Activated CD8-positive, alpha-beta T cell treated with anti-CD3 and anti-CD28 coated beads, Interleukin-2, amount 10 ng/mL, durations not matched to agents 7 days and 5 days (primary cell): ENCODE measurements at regions not wholly inside any gene's neighbourhood (a gene's known extent, or its start where the extent isn't known, plus 50 kb on each side); places are given as distances from the start of the nearest gene placed in this dataset.

Experiments used
- ATAC-seq: fragments of 150-1000 bp; cut with Tn5 transposase; one replicate; pipeline ENCODE4 v1.10.0; 2021; ENCODE audit warnings: moderate library complexity
- CTCF ChIA-PET: fragments of 350-600 bp; sonication (Branson Sonifier 250); formaldehyde crosslinking; loops from one replicate; lab custom pipeline; 2021; ENCODE audit warnings: antibody characterized with exemption; lab: Charles Lee
- POLR2A ChIA-PET: fragments of 350-600 bp; sonication (Branson Sonifier 250); formaldehyde crosslinking; loops from one replicate; lab custom pipeline; 2021; ENCODE audit warnings: antibody characterized with exemption; lab: Charles Lee
- DNase-seq: peaks from one replicate; pipeline ENCODE4 v3.0.0-alpha.2; 2020
- H3K27ac Mint-ChIP-seq: one replicate; pipeline ENCODE4 v1.8.0; 2021; ENCODE audit warnings: mild to moderate bottlenecking, mixed read lengths
- H3K27me3 Mint-ChIP-seq: one replicate; pipeline ENCODE4 v1.8.0; 2021; ENCODE audit warnings: low read depth, mixed read lengths
- H3K36me3 Mint-ChIP-seq: one replicate; pipeline ENCODE4 v1.8.0; 2021; ENCODE audit warnings: low read depth, mixed read lengths
- H3K4me1 Mint-ChIP-seq: one replicate; pipeline ENCODE4 v1.8.0; 2021; ENCODE audit warnings: low read depth, mixed read lengths
- H3K4me3 Mint-ChIP-seq: one replicate; pipeline ENCODE4 v1.8.0; 2021; ENCODE audit warnings: mild to moderate bottlenecking, mixed read lengths
- H3K9me3 Mint-ChIP-seq: one replicate; pipeline ENCODE4 v1.8.0; 2022; ENCODE audit warnings: mixed read lengths; ENCODE audit not compliant: insufficient read depth

DNA sequence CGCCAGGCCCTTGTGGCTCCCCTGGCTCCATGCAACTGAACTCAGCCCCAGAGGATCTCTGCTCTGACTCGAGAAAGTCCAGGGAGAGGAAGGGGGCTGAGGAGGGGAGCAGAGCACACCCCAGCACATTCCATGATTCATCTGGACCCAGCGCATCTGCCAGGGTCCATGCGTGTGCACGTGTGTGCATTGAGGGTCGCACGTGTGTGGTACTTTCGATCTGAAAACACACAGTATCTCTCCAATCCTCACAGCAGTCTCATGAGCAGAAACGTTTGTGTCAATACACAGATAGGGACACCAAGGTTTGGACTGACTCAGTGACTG, 146.4 kb upstream of the ID2 start:
- ChIA-PET POLR2A (no interaction called here), CTCF (no interaction called here)
- DNase-seq (no peak), ATAC-seq (no peak)
- no peak overlapping the region for H3K27ac Mint-ChIP-seq
- peaks cover 18% of the 10 kb centered on the region for H3K36me3 Mint-ChIP-seq
- no peak overlapping the region for H3K4me3 Mint-ChIP-seq
- H3K4me1 Mint-ChIP-seq: peaks cover 52% of the 10 kb centered on the region
- H3K27me3 Mint-ChIP-seq: no peaks in the 10 kb centered on the region
- peaks cover 19% of the 10 kb centered on the region for H3K9me3 Mint-ChIP-seq

DNA sequence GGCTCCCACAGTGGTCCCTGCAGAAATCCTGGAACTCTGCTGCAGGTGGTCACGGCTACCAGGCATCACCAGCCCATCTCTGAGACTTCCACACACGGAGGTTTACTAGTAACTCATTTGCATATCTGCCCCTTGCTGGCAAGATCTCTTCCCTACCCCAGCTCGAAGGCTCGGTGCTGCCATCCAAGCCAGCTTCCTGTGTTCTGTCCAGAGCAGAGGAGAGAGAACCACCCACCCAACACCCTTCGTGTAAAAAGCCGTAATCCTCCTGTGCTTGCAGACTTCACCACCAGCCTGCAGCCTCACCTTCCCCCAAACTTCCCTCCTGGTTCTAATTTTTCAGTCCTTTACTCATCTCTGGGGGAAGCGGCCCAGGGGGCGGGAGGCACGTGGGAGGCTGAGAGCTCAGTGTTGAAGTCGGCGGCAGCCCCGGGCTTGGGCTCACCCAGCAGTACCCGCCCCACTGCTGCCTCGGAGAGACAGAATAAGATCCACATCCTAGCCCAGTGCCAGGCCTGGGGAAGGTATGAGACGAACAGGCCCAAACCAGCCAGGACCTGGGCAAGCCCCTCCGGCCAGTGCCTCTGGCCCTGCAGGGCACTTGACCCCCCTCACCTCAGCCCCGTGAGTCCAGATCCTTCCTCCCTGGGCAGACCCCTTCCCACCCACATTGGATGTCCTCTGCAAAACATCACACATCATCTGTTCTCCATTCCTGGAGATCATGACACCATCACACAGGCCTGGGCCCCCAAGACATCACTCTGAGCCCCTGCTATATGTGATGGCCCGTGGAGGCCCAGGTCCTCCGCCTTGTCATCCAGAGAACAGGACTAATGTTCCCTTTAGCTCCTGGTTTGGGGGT, 145.8 kb upstream of the ID2 start:
- peak overlapping the region; percentile 83 for H3K27ac Mint-ChIP-seq
- H3K9me3 Mint-ChIP-seq: peaks cover 13% of the 10 kb centered on the region
- ChIA-PET CTCF (interaction anchor here (1.7 kb wide), 1 partner anchor 10 kb away, joined by 4 read pairs; no protein-coding TSS in a partner anchor), POLR2A (no interaction called here)
- no peaks in the 10 kb centered on the region for H3K27me3 Mint-ChIP-seq
- DNase-seq (no peak), ATAC-seq (no peak)
- no peak overlapping the region for H3K4me3 Mint-ChIP-seq
- peaks cover 13% of the 10 kb centered on the region for H3K36me3 Mint-ChIP-seq
- peaks cover 58% of the 10 kb centered on the region for H3K4me1 Mint-ChIP-seq

GRCh38 chr2:8536686-8537561, 144.9 kb upstream of the ID2 start:
- peaks cover 4% of the 10 kb centered on the region for H3K9me3 Mint-ChIP-seq
- no peaks in the 10 kb centered on the region for H3K27me3 Mint-ChIP-seq
- ChIA-PET POLR2A (interaction anchor here (1.5 to 2.0 kb wide), 2 partner anchors 12 to 22 kb away, joined by 5 to 8 read pairs; no protein-coding TSS in a partner anchor), CTCF (interaction anchor here (1.7 kb wide), 1 partner anchor 11 kb away, joined by 4 read pairs; no protein-coding TSS in a partner anchor)
- H3K27ac Mint-ChIP-seq: peak overlapping the region; percentile 83
- H3K36me3 Mint-ChIP-seq: peaks cover 9% of the 10 kb centered on the region
- DNase-seq (no peak), ATAC-seq (no peak)
- H3K4me1 Mint-ChIP-seq: peaks cover 67% of the 10 kb centered on the region
- H3K4me3 Mint-ChIP-seq: no peak overlapping the region

DNA sequence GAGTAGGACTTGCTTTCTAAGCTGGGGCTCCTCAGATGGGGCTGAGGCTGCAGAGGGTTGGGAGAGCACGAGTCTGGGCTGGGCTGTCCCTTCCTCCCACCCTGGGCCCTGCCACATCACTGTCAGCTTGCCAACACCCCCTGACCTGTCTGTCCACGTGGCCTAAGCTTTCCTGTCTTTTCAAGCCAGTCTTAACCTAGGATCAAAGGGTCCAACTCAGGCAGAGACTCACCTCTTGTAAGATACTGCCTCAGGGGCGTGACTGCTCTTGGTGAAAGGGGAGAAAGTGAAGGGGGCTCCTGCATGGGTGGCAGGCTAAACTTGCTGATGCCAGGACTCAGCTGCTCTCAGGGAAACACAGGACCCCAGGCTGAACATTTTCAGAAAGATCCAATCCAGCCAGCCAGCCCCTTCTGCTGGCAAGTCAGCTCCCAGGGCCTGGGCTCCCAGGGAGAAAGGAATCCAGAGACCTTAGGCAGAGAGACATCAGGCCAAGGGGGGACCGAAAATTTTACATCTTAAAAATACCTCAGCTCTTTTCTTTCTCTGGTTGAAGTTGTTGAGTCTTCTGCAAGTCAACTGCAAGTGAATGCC, 144.2 kb upstream of the ID2 start:
- ATAC-seq (no peak), DNase-seq (no peak)
- ChIA-PET POLR2A (interaction anchor here (1.0 to 2.0 kb wide), 5 partner anchors 12 to 145 kb away, joined by 3 to 8 read pairs (median 4); partner anchors contain the start of gene ID2), CTCF (interaction anchor here (1.2 to 2.0 kb wide), 2 partner anchors 9 to 15 kb away, joined by 3 to 9 read pairs; no protein-coding TSS in a partner anchor)
- Mint-ChIP-seq H3K4me3 (no peak overlapping the region), H3K4me1 (peaks cover 74% of the 10 kb centered on the region), H3K27me3 (no peaks in the 10 kb centered on the region), H3K27ac (peak overlapping the region; percentile 97), H3K9me3 (no peaks in the 10 kb centered on the region), H3K36me3 (peaks cover 8% of the 10 kb centered on the region)

DNA sequence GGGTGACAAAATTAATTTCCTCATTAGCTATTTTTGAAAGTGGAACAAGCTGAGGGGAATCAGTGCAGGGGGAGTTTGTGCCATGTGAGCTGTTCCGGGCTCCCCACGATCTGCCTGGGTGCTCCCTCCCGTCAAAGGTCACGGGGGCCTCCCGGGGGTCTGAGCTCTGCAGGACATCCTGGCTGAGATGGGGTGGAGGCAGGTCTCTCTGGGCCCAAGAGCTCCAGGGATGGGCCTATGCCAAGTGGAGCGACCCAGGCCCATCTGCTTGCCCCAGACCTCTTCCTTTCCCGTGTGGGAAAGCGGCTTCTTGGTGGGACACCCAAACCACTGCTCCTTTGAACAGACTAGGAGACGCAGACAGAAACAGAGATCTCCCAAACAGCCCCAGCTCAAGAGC, 143.3 kb upstream of the ID2 start:
- POLR2A ChIA-PET: interaction anchor here (1.0 to 2.0 kb wide), 5 partner anchors 13 to 144 kb away, joined by 3 to 8 read pairs (median 4); partner anchors contain the start of gene ID2
- H3K4me1 Mint-ChIP-seq: peaks cover 83% of the 10 kb centered on the region

DNA sequence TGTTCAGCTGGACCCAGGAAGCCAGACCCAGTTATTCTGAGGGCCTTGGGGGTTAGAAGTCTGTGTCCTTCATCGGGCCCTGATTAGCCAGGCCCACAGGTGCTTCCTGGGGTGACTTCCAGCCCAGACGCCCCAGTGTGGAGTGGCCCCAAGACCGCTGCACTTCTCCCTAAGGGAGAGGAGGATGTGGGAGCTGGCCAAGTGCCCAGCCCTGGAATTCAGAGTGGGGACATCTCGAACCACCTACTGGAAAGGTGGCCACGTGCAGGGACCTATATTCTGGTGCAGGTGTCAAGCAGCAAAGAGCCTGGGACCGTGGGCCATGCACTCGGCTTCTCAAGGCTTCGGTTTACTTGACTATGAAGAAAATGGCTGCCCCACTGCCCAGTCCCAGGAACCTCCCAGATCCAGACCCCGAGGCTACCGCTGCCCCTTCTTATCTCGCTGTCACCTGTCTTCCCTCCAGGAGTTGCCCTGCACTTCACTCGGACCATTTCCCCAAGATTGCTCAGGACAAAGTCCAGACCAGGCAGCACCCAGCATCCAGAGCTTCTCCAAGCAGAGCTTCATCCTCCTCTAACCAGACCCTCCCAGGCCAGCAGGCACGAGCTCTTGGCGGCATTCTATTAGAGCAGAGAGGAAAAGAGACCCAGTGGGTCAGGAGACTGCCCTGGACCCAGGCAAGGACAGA, 142.8 kb upstream of the ID2 start:
- no peak overlapping the region for H3K4me3 Mint-ChIP-seq
- no peaks in the 10 kb centered on the region for H3K27me3 Mint-ChIP-seq
- H3K9me3 Mint-ChIP-seq: no peaks in the 10 kb centered on the region
- no peak for DNase-seq
- no peak for ATAC-seq
- H3K4me1 Mint-ChIP-seq: peaks cover 88% of the 10 kb centered on the region
- ChIA-PET CTCF (interaction anchor here (0.6 to 2.0 kb wide), 3 partner anchors 10 to 57 kb away, joined by 3 to 9 read pairs (median 3); no protein-coding TSS in a partner anchor), POLR2A (interaction anchor here (1.2 to 2.0 kb wide), 3 partner anchors 16 to 24 kb away, joined by 3 to 8 read pairs (median 4); no protein-coding TSS in a partner anchor)
- H3K36me3 Mint-ChIP-seq: peaks cover 8% of the 10 kb centered on the region
- peak overlapping the region; percentile 97 for H3K27ac Mint-ChIP-seq

More for the DNA sequence above, 143.3 kb upstream of the ID2 start:
- Mint-ChIP-seq H3K9me3 (no peaks in the 10 kb centered on the region), H3K27ac (peak overlapping the region; percentile 97), H3K27me3 (no peaks in the 10 kb centered on the region), H3K36me3 (peaks cover 8% of the 10 kb centered on the region), H3K4me3 (no peak overlapping the region)
- ATAC-seq (no peak), DNase-seq (no peak)
- CTCF ChIA-PET: interaction anchor here (1.2 to 2.0 kb wide), 2 partner anchors 9 to 16 kb away, joined by 3 to 9 read pairs; no protein-coding TSS in a partner anchor

- Mint-ChIP-seq H3K9me3 (no peaks in the 10 kb centered on the region), H3K4me3 (no peak overlapping the region), H3K27me3 (no peaks in the 10 kb centered on the region), H3K4me1 (peaks cover 97% of the 10 kb centered on the region), H3K36me3 (peaks cover 8% of the 10 kb centered on the region), H3K27ac (peak overlapping the region; percentile 97)
- ChIA-PET POLR2A (interaction anchor here (1.0 to 1.4 kb wide), 2 partner anchors 8 to 17 kb away, joined by 4 read pairs; no protein-coding TSS in a partner anchor), CTCF (interaction anchor here (0.6 to 1.2 kb wide), 3 partner anchors 9 to 214 kb away, joined by 3 read pairs; no protein-coding TSS in a partner anchor)
- no peak for ATAC-seq
- no peak for DNase-seq
These were observed 141.9 kb upstream of the ID2 start for GRCh38 chr2:8539743-8540551.

- POLR2A ChIA-PET: interaction anchor here (1.0 to 1.4 kb wide), 2 partner anchors 8 to 18 kb away, joined by 4 read pairs; no protein-coding TSS in a partner anchor
- no peak overlapping the region for H3K4me3 Mint-ChIP-seq
- no peak for ATAC-seq
These were observed 141.3 kb upstream of the ID2 start for GRCh38 chr2:8540552-8541055.

DNA sequence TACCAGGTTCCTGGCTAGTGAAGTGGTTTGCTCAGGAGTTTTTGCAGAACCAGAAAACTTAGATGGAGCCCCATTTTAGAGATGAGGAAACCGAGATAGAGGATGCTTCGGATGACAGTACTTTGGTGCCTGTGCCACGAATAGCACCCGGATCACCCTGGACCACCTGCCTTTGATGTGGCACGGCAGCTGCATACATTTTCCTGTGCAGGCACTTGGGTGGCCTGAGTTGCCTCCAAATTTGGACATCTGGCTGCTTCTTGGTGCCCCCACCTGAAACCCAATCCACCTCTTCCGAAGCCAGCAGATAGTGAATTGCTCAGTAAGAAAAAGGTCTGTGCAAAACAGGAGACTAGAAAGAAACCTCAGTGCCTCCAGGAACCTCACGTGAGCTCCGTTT, 140.6 kb upstream of the ID2 start:
- Mint-ChIP-seq H3K4me1 (peaks cover 98% of the 10 kb centered on the region), H3K9me3 (no peaks in the 10 kb centered on the region), H3K27me3 (no peaks in the 10 kb centered on the region), H3K4me3 (peak overlapping the region; percentile 32), H3K36me3 (peaks cover 8% of the 10 kb centered on the region), H3K27ac (peak overlapping the region; percentile 97)
- DNase-seq: peak; percentile 64
- ChIA-PET CTCF (interaction anchor here (1.5 kb wide), 1 partner anchor 18 kb away, joined by 4 read pairs; no protein-coding TSS in a partner anchor), POLR2A (interaction anchor here (1.0 to 6.3 kb wide), 4 partner anchors 9 to 1090 kb away, joined by 3 to 73 read pairs (median 6); partner anchors contain the start of gene ID2)
- ATAC-seq: no peak

More at GRCh38 chr2:8540552-8541055, 141.3 kb upstream of the ID2 start:
- H3K27ac Mint-ChIP-seq: peak overlapping the region; percentile 97
- CTCF ChIA-PET: interaction anchor here (1.0 to 1.5 kb wide), 3 partner anchors 8 to 26 kb away, joined by 3 to 4 read pairs (median 3); no protein-coding TSS in a partner anchor
- H3K4me1 Mint-ChIP-seq: peaks cover 99% of the 10 kb centered on the region
- peaks cover 8% of the 10 kb centered on the region for H3K36me3 Mint-ChIP-seq
- H3K9me3 Mint-ChIP-seq: no peaks in the 10 kb centered on the region
- DNase-seq: no peak
- no peaks in the 10 kb centered on the region for H3K27me3 Mint-ChIP-seq
